HG02970 (cell line): ENCODE measurements at regions not wholly inside any gene's neighbourhood (a gene's known extent, or its start where the extent isn't known, plus 50 kb on each side); places are given as distances from the start of the nearest gene placed in this dataset.

Source experiments
- ATAC-seq: cut with Tn5 transposase; IDR thresholded peaks from one replicate; pipeline ENCODE4 v1.9.1; 2021; ENCODE audit warnings: mild to moderate bottlenecking, moderate library complexity, moderate number of reproducible peaks; ENCODE audit not compliant: unreplicated experiment, low FRiP score

- ATAC-seq: no peak
Observed at GRCh38 chr11:111045407-111045803, 200.1 kb upstream of the POU2AF2 start.

GRCh38 chr11:111044751-111045406, 200.6 kb upstream of the POU2AF2 start:
- no peak for ATAC-seq

GRCh38 chr11:111039982-111040381, 205.5 kb upstream of the POU2AF2 start:
- ATAC-seq: no peak

- ATAC-seq: no peak
Observed at GRCh38 chr11:111035746-111036145, 209.8 kb upstream of the POU2AF2 start.

- ATAC-seq: no peak
Observed at GRCh38 chr11:111026241-111026640, 219.3 kb upstream of the POU2AF2 start.

- no peak for ATAC-seq
Observed at GRCh38 chr11:111021131-111021530, 224.4 kb upstream of the POU2AF2 start.

GRCh38 chr11:111019871-111020670, 225.5 kb upstream of the POU2AF2 start:
- ATAC-seq: no peak

- no peak for ATAC-seq
Observed at GRCh38 chr11:111019451-111019850, 226.1 kb upstream of the POU2AF2 start.

- no peak for ATAC-seq
Observed at GRCh38 chr11:111018566-111018965, 227.0 kb upstream of the POU2AF2 start.

GRCh38 chr11:111012491-111012890, 233.0 kb upstream of the POU2AF2 start:
- no peak for ATAC-seq

GRCh38 chr11:111011275-111011594, 234.3 kb upstream of the POU2AF2 start:
- ATAC-seq: no peak

- no peak for ATAC-seq
Observed at GRCh38 chr11:111010391-111011274, 234.9 kb upstream of the POU2AF2 start.

GRCh38 chr11:111006227-111006626, 239.3 kb upstream of the POU2AF2 start:
- ATAC-seq: no peak

GRCh38 chr11:111001986-111002611, 243.4 kb upstream of the POU2AF2 start:
- no peak for ATAC-seq

- no peak for ATAC-seq
Observed at GRCh38 chr11:111001081-111001430, 244.5 kb upstream of the POU2AF2 start.

- ATAC-seq: no peak
Observed at GRCh38 chr11:111000400-111001080, 245.0 kb upstream of the POU2AF2 start.

GRCh38 chr11:110992481-110992880, 253.0 kb upstream of the POU2AF2 start:
- no peak for ATAC-seq

GRCh38 chr11:110991661-110992355, 253.7 kb upstream of the POU2AF2 start:
- no peak for ATAC-seq

- no peak for ATAC-seq
Observed at GRCh38 chr11:110990311-110990710, 255.2 kb upstream of the POU2AF2 start.
